ENCODE measurements at regions not wholly inside any gene's neighbourhood (a gene's known extent, or its start where the extent isn't known, plus 50 kb on each side); places are given as distances from the start of the nearest gene placed in this dataset.

GRCh38 chr1:163442231-163442879 lies 120.6 kb downstream of the NUF2 start:
- H3K9ac ChIP-seq (ENCODE audit: control insufficient read depth, insufficient read depth, low read length), result no peak overlapping the region
- H3K27me3 ChIP-seq (replicated peaks in 1 of 2; ENCODE audit: control insufficient read depth in 2 of 2, insufficient read depth in 2 of 2, low read length in 1 of 2), result peaks cover 3 to 4% of the 10 kb centered on the region in 2 experiments; a peak in 1 of 4 replicates
- H3K9me3 ChIP-seq (replicated peaks; ENCODE audit: control insufficient read depth, insufficient read depth, low read length), result no peaks in the 10 kb centered on the region
- DNase-seq (ENCODE audit: low read depth, low spot score) (no peak), FAIRE-seq (no peak), ATAC-seq (no peak)
- no peaks in the 10 kb centered on the region for H3K79me2 ChIP-seq (ENCODE audit: control insufficient read depth, insufficient read depth, low read length)
- H2AFZ ChIP-seq (ENCODE audit: control insufficient read depth, low read depth, low read length), result no peak overlapping the region
- TF ChIP-seq BMI1 (IDR thresholded peaks at IDR 0.05; ENCODE audit: borderline replicate concordance) (no peak), GABPA (IDR thresholded peaks at IDR 0.05; ENCODE audit: low read depth) (no peak), CUX1 (IDR thresholded peaks at IDR 0.05; ENCODE audit: insufficient replicate concordance, low read depth, low read length) (no peak), ZNF384 (IDR thresholded peaks at IDR 0.05; ENCODE audit: borderline replicate concordance, low read depth, low read length) (no peak), TBL1XR1 (IDR thresholded peaks at IDR 0.05; ENCODE audit: low read depth, low read length) (no peak), CHD4 (IDR thresholded peaks at IDR 0.05) (no peak), RFX5 (IDR thresholded peaks at IDR 0.05; ENCODE audit: low read depth, low read length) (no peak), CBX5 (IDR thresholded peaks at IDR 0.05; ENCODE audit: low read depth) (no peak), MTA2 (IDR thresholded peaks at IDR 0.05; ENCODE audit: low read depth) (no peak), RBBP5 (conservative IDR thresholded peaks at IDR 0.05) (no peak), STAT3 (IDR thresholded peaks at IDR 0.05; ENCODE audit: low read depth, low read length) (no peak), NFYA (IDR thresholded peaks at IDR 0.05; ENCODE audit: borderline replicate concordance, low read depth, low read length) (no peak), BRCA1 (IDR thresholded peaks at IDR 0.05; ENCODE audit: low read depth, low read length) (no peak), CREM (IDR thresholded peaks at IDR 0.05; ENCODE audit: low read depth) (no peak), PML (IDR thresholded peaks at IDR 0.05; ENCODE audit: low read length) (no peak)
- TF ChIP-seq, protein P1, sequence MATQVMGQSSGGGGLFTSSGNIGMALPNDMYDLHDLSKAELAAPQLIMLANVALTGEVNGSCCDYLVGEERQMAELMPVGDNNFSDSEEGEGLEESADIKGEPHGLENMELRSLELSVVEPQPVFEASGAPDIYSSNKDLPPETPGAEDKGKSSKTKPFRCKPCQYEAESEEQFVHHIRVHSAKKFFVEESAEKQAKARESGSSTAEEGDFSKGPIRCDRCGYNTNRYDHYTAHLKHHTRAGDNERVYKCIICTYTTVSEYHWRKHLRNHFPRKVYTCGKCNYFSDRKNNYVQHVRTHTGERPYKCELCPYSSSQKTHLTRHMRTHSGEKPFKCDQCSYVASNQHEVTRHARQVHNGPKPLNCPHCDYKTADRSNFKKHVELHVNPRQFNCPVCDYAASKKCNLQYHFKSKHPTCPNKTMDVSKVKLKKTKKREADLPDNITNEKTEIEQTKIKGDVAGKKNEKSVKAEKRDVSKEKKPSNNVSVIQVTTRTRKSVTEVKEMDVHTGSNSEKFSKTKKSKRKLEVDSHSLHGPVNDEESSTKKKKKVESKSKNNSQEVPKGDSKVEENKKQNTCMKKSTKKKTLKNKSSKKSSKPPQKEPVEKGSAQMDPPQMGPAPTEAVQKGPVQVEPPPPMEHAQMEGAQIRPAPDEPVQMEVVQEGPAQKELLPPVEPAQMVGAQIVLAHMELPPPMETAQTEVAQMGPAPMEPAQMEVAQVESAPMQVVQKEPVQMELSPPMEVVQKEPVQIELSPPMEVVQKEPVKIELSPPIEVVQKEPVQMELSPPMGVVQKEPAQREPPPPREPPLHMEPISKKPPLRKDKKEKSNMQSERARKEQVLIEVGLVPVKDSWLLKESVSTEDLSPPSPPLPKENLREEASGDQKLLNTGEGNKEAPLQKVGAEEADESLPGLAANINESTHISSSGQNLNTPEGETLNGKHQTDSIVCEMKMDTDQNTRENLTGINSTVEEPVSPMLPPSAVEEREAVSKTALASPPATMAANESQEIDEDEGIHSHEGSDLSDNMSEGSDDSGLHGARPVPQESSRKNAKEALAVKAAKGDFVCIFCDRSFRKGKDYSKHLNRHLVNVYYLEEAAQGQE (IDR thresholded peaks at IDR 0.05; ENCODE audit: low read depth, low read length), result no peak
- TF ChIP-seq, protein P2, sequence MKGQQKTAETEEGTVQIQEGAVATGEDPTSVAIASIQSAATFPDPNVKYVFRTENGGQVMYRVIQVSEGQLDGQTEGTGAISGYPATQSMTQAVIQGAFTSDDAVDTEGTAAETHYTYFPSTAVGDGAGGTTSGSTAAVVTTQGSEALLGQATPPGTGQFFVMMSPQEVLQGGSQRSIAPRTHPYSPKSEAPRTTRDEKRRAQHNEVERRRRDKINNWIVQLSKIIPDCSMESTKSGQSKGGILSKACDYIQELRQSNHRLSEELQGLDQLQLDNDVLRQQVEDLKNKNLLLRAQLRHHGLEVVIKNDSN (IDR thresholded peaks at IDR 0.05; ENCODE audit: borderline replicate concordance, extremely low read length, insufficient read depth, low read depth, low read length), result no peak
- ChIA-PET POLR2A (no interaction called here), CTCF (no interaction called here), RAD21 (ENCODE audit: unreplicated experiment) (no interaction called here), SMC1A (ENCODE audit: uncharacterized antibody, unreplicated experiment) (interaction anchor here (0.5 kb wide), 1 partner anchor 410 kb away, joined by 3 read pairs; no protein-coding TSS in a partner anchor)
- H4K20me1 ChIP-seq (ENCODE audit: control insufficient read depth, insufficient read depth), result no peaks in the 10 kb centered on the region
- BruUV-seq (replicated peaks), result no TSS peak
- intact Hi-C loops (cut with micrococcal nuclease; ENCODE audit: unreplicated experiment), result no loop called here
- in situ Hi-C loops (cut with MboI), result no loop called here
- no peaks in the 10 kb centered on the region for H3K36me3 ChIP-seq (ENCODE audit: control insufficient read depth in 2 of 2, insufficient read depth in 2 of 2, low read length in 1 of 2)
- H3K4me2 ChIP-seq (ENCODE audit: control insufficient read depth, insufficient read depth), result no peak overlapping the region
- no peaks in the 10 kb centered on the region for H3K4me1 ChIP-seq (ENCODE audit: control insufficient read depth, insufficient read depth, low read length)
- no peak overlapping the region for H3K4me3 ChIP-seq
- 16% methylated on average over 4 of the region's 4 CpGs for WGBS (ENCODE audit: insufficient coverage, insufficient replicate concordance, low lambda C conversion rate, missing lambda C conversion rate)
- H3K27ac ChIP-seq (ENCODE audit: control insufficient read depth, insufficient read depth), result no peak overlapping the region
